ENCODE measurements at regions not wholly inside any gene's neighbourhood (a gene's known extent, or its start where the extent isn't known, plus 50 kb on each side); places are given as distances from the start of the nearest gene placed in this dataset.
"Not testable (repeated sequence)": the region's sequence is repeated elsewhere in the genome, so short reads cannot be mapped to it uniquely, and the experiment has no call there.

GRCh38 chr12:127482950-127483349 is 784.0 kb upstream of the TMEM132C start:
- DNase-seq (ENCODE audit: low read depth): no peak

- DNase-seq (ENCODE audit: low read depth): peak; percentile 83
Observed at GRCh38 chr12:127485528-127485927, 781.4 kb upstream of the TMEM132C start.

DNA sequence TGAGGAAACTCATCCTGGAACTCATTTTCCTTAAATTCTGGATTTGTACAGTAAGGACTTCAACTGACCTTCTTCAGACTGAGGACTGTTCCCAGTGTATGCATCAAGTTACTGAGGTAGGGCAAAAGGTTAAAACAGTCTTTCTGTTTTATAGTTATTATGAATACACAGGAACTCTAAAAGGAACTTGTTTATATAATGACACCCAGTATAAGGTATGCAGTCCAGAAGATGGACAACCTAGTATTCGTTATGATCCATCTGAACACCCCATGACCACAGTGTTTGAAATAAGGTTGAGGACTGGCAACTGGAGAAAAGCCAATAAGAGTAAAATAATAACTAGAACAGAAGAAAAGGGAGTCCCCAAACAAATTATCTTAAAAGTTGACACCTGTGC is 779.9 kb upstream of the TMEM132C start:
- DNase-seq (ENCODE audit: low read depth): no peak

DNA sequence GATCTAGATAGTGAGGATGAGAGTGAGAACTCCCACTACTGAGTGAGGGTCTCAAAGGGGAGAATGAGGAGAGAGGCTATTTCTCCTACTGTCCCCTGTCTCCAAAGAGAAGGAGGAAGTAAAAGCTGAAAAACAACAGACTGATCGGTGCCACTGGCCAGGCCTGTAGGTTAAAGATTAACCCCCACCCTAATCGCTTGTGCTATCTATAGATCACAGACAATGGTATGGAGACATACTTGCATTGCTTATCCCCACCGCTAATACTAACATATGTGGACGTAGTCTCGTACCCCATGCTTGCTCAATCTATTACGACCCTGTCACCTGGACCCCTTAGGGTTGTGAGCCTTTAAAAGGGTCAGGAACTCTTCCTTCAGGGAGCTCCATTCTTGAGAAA is 777.9 kb upstream of the TMEM132C start:
- no peak for DNase-seq (ENCODE audit: low read depth)

GRCh38 chr12:127494961-127495915 is 771.7 kb upstream of the TMEM132C start:
- no peak for DNase-seq (ENCODE audit: low read depth)

DNA sequence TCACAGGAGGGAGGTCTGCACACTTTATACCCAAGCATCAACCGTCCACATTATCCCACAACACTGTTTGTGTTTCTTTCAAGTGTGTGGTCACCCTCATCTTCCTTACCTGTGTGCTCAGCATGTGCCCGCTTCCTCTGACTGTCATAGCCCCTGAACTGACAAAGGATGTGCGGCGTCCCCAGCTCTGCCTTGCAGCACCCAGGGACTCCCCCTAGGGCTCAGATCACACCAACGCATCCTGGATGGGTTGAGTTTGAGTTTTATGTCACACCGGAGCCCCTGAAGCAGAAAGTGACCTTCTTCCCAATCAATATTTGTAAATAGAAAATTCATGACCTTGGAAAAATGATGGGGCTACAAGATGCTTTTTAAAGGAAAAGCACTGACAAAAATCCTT is 770.7 kb upstream of the TMEM132C start:
- no peak for DNase-seq (ENCODE audit: low read depth)

DNA sequence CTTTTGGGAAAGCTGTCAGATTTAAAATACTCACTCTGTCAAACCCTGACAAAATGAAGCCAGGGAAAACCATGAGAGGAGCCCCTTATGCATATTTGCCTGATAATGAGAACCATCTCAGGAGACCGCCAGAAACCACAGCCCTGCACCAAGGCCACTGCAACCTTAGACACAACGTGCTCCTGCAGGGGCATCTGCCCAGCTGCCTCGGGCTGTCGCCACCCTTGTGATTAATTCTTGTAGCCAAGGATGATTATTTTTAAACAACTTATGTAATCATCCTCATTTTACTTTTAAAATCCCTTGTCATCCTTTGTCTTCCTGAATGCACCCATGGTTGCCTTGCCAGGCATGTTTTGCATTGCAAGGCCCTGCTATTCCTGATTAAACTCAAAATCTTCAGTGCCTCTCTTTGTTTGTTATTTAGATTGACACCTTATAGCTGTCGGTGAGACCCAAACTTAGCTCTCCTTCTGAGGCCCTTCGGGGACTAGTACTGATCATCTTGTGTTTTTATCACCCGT is 766.4 kb upstream of the TMEM132C start:
- DNase-seq (ENCODE audit: low read depth): no peak

- DNase-seq (ENCODE audit: low read depth): no peak
Observed at GRCh38 chr12:127501916-127502315, 765.1 kb upstream of the TMEM132C start.

DNA sequence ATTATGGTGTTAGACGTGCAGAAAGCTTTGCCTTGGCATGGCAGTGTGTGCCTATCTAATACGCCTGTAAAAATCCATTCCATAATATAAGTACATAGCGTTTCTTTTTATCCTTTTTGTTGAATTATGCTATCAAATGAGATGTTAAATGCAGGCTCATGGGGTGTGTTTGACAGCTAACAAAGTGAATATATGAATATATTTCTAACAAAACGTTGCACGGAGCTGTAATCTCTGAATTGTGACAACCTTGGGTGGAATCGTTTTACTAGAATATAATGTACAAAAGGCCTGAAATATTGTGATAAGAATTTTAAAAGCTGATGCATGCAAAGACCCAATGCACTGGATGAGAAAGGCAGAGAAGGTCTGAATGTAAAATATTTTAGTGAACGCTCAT is 763.7 kb upstream of the TMEM132C start:
- DNase-seq (ENCODE audit: low read depth): no peak

DNA sequence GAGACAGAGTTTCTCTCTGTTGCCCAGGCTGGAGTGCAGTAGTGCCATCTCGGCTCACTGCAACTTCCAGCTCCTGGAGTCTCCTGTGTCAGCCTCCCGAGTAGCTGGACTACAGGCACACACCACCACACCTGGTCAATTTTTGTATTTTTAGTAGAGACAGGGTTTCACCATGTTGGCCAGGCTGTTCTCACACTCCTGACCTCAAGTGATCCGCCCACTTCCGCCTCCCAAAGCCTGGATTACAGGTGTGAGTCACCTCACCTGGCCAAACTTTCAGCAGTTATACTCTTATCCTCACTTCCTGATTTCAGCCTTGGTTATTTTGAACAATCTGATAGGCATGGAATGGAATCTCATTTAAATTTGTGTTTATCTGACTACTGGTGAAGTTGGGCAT is 763.0 kb upstream of the TMEM132C start:
- not testable (repeated sequence) for DNase-seq (ENCODE audit: low read depth)

DNA sequence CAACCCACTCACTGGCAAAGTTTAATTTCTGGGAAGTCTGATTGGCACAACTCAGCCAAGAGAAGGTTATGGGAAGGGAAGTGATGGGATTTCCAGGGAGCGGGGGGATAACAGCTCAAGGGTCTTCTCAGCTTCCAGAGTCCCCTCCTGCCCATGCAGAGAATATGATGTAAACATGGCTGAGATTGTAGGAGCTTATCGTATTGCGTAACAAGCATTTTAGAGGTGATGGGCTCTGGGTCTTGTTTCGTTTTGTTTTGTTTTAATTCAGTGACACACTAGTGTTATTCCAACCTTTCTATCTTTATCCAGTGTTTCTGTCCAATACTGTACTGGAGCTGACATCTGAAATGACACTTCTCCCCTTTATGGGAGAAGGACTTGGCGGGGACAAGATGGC is 762.1 kb upstream of the TMEM132C start:
- no peak for DNase-seq (ENCODE audit: low read depth)

GRCh38 chr12:127507341-127507740 is 759.6 kb upstream of the TMEM132C start:
- DNase-seq (ENCODE audit: low read depth): no peak

- peak; percentile 42 for DNase-seq (ENCODE audit: low read depth)
Observed at GRCh38 chr12:127509066-127509778, 757.7 kb upstream of the TMEM132C start.

GRCh38 chr12:127515941-127516340 is 751.0 kb upstream of the TMEM132C start:
- peak; percentile 68 for DNase-seq (ENCODE audit: low read depth)

DNA sequence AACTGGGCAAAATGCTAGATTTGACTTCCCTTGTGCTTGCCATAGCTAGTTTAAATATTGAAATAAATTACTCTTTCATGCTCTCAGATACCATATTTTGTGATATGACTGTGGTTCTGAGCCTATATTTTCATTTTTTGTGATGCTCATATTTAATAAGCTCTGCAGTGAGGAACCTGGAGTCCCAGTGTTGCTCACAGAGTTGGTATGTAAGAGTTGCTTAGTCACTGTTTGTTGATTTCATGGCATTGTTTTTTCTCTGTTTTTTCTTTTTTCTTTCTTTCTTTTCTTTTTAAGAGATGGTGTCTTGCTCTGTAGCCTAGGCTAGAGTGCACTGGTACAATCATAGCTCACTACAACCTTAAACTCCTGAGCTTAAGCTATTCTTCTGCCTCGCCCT is 750.5 kb upstream of the TMEM132C start:
- DNase-seq (ENCODE audit: low read depth): peak; percentile 22

GRCh38 chr12:127519779-127520178 is 747.2 kb upstream of the TMEM132C start:
- no peak for DNase-seq (ENCODE audit: low read depth)

DNA sequence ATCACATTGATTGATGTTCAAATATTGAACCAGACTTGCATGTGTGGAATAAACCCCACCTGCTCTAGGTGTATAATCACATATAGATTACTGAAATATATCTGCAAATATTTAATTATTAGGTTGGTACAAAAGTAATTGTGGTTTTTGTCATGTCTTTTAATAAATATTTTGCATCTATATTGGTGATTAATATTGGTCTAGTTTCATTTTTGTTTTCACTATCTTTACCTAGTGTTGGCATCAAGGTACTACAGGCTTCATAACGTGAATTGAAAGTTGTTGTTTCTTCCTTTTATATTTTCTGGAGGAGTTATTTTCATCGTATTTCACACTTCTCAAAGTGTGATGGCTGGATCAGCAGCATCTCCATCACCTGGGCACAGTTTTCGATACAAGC is 740.0 kb upstream of the TMEM132C start:
- no peak for DNase-seq (ENCODE audit: low read depth)

GRCh38 chr12:127528551-127528950 is 738.4 kb upstream of the TMEM132C start:
- no peak for DNase-seq (ENCODE audit: low read depth)

GRCh38 chr12:127531542-127531941 is 735.4 kb upstream of the TMEM132C start:
- DNase-seq (ENCODE audit: low read depth): no peak

- DNase-seq (ENCODE audit: low read depth): no peak
Observed at GRCh38 chr12:127533353-127533752, 733.6 kb upstream of the TMEM132C start.

DNA sequence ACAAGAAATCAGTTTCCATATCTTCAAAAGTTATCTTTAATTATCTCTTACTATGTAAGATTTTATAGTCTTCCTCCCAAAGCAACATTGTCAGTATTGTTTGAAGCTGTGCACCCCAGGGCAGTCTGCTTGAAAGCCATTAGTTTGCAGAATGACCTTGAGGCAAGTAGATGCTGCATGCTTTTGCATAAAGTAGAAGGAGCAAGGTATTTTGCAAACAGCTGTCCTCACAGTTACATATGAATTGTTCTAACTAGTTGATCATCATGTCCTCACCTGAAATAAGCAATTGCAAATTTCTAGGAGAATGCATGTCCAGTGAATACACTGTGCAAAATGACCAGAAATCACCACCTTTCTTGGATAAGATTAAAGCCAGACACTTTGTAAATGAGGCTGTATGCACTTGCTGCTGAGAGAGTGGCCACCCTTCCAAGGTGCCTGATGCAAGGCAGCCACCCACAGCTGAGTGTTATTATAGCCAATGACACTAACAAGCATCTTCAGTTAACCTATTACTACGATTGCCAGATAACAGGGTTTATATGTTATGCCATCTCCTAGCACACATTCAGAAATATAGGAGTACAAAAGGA is 730.0 kb upstream of the TMEM132C start:
- DNase-seq (ENCODE audit: low read depth): no peak

DNA sequence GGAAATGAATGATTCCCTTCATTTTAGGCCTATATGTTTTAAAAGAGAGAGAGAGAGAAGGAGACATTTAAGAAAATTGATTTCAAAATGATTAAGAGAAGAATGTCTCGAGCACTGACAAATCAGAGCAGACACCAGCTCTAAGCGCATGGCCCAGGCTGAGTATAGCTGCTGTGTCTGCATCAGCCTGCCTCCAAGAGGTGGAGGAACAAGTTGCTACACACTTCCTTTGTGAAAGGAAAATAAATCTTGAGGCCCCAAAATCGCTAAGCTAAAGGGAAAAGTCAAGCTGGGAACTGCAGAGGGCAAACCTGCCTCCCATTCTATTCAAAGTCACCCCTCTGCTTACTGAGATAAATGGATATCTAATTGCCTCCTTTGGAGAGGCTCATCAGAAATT is 728.7 kb upstream of the TMEM132C start:
- no peak for DNase-seq (ENCODE audit: low read depth)

All from stromal cell of bone marrow (primary cell).